Breast epithelium (tissue), 3 donors: ENCODE measurements at regions not wholly inside any gene's neighbourhood (a gene's known extent, or its start where the extent isn't known, plus 50 kb on each side); places are given as distances from the start of the nearest gene placed in this dataset.

Source experiments
- POLR2A ChIP-seq: fragments of 450-650 bp; IDR thresholded peaks from one replicate; pipeline ENCODE4 v1.6.1; 2016; ENCODE audit warnings: antibody characterized with exemption, mild to moderate bottlenecking, moderate library complexity
- POLR2AphosphoS5 ChIP-seq, 3 donors: sonication (generic); formaldehyde crosslinking; IDR thresholded peaks; one replicate each; pipeline ENCODE4 v1.6.1; 2017; ENCODE audit warnings: antibody characterized with exemption in 3 of 3
- TF ChIP-seq, protein P1 (sequence below), 3 donors: fragments of 450-650 bp; IDR thresholded peaks; one replicate each; pipeline ENCODE4 v1.5.1; 2016 to 2017; ENCODE audit warnings: antibody characterized with exemption in 3 of 3, mild to moderate bottlenecking in 3 of 3, moderate library complexity in 3 of 3

DNA sequence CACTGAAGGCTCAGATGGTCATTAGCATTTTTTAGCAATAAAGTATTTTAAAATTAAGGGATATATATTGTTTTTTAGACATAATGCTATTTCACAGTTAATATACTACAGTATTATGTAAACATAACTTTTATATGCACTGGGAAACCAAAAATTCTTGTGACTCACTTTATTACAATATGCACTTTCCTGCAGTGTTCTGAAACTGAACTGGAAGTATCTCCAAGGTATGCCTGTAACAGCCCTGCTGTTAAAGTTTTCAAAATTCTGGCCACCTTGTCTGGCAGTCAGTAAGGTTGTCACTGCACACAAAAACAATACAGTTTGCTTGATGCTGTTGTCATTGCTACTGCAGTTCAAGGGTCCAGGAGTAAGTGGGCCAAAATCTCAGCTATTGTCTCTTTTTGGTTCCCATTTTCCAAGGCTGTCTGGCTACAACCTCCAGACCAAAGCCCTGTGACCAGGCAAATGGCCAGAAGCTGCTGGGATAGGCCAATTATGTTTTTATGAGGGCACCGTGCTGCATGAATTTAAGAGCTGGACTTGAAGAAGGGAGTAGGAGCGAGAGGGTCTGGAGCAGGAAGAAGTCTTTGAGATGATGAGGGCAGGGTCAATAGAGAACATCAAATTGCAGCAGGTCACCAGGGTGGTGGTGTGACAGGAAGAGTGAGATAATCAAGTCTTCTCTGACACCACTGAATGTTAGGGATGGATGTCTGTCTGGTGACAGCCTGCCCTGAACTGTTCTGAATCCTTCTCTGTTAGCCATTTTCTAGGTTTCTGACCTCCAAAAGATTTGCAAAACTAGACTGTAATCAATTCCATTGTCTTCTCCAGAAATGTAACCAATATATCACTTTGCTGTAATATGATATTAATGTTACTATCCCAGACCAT is 82.3 kb upstream of the CACHD1 start:
- TF ChIP-seq, protein P1, sequence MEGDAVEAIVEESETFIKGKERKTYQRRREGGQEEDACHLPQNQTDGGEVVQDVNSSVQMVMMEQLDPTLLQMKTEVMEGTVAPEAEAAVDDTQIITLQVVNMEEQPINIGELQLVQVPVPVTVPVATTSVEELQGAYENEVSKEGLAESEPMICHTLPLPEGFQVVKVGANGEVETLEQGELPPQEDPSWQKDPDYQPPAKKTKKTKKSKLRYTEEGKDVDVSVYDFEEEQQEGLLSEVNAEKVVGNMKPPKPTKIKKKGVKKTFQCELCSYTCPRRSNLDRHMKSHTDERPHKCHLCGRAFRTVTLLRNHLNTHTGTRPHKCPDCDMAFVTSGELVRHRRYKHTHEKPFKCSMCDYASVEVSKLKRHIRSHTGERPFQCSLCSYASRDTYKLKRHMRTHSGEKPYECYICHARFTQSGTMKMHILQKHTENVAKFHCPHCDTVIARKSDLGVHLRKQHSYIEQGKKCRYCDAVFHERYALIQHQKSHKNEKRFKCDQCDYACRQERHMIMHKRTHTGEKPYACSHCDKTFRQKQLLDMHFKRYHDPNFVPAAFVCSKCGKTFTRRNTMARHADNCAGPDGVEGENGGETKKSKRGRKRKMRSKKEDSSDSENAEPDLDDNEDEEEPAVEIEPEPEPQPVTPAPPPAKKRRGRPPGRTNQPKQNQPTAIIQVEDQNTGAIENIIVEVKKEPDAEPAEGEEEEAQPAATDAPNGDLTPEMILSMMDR (IDR thresholded peaks at IDR 0.05): no peak
- no peak for TF ChIP-seq POLR2A
- no peak for TF ChIP-seq POLR2AphosphoS5 (IDR thresholded peaks at IDR 0.05)
